GM18909 (cell line): ENCODE measurements at regions not wholly inside any gene's neighbourhood (a gene's known extent, or its start where the extent isn't known, plus 50 kb on each side); places are given as distances from the start of the nearest gene placed in this dataset.
"Not testable (repeated sequence)": the region's sequence is repeated elsewhere in the genome, so short reads cannot be mapped to it uniquely, and the experiment has no call there.

Experiments used
- ATAC-seq: cut with Tn5 transposase; IDR thresholded peaks from one replicate; pipeline ENCODE4 v1.9.1; 2021; ENCODE audit warnings: mild to moderate bottlenecking; ENCODE audit not compliant: unreplicated experiment, poor library complexity

DNA sequence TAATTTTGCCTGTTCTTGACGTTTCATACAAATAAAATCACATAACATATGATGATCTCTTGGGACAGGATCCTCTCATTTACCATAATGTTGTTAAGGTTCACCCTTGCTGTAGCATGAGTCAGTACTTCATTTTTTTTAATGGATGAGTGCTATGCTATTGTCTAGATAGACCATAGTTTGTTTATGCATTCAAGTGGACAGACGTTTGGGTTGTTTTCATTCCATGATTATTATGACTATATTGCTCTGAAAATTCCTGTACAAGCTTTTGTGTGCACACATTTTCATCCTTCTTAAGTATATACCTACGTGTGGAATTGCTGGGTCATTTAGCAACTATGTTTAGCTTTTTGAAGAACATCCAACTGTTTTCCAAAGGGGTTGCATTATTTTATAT, 325.6 kb upstream of the TMEM132C start:
- no peak for ATAC-seq

DNA sequence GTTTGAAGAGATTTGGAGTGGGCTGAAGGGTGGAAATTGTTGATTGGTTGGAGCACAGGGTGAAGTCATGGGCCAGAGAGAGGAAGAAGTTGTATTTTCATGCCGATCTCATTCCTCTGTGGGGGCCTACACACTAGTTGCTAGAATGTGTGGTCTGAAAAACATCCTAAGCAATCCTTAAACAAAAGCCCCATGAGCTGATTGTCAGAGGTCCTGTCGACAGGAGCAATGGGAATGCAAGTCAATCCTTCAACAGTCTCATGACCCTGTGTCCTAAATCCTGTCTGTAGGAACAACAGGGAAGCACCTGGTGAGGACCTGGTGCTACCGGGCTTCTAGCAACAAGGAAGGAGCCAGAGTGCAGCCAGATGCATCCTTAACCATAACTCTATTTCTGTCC, 324.0 kb upstream of the TMEM132C start:
- ATAC-seq, result no peak

DNA sequence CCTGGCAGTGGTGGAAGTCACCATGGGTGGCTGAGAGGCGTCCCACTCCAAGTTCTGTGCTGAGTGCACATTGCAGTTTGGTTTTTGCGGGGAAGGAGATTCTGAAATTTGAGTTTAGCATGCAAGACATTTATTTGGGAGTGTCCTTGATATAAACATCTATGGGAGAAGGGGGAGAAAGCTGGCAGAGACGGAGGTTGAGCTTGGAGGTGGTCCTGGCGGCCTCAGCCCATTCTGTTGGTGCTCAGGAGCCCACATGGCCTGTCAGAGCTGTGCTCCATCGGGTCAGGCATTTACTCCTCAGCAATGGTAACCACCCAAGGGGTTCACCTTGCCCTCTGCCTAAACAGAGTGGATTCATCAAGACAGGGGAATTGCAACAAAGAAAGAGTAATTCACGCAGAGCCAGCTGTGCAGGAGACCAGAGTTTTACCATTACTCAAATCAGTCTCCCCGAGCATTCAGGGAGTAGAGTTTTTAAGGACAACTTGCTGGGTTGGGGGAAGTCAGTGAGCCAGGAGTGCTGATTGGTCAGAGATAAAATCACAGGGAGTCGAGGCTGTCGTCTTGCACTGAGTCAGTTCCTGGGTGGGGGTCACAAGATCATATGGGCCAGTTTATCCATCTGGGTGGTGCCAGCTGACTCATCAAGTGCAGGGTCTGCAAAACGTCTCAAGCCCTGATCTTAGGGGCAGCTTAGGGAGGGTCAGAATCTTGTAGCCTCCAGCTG, 323.3 kb upstream of the TMEM132C start:
- ATAC-seq, result no peak

DNA sequence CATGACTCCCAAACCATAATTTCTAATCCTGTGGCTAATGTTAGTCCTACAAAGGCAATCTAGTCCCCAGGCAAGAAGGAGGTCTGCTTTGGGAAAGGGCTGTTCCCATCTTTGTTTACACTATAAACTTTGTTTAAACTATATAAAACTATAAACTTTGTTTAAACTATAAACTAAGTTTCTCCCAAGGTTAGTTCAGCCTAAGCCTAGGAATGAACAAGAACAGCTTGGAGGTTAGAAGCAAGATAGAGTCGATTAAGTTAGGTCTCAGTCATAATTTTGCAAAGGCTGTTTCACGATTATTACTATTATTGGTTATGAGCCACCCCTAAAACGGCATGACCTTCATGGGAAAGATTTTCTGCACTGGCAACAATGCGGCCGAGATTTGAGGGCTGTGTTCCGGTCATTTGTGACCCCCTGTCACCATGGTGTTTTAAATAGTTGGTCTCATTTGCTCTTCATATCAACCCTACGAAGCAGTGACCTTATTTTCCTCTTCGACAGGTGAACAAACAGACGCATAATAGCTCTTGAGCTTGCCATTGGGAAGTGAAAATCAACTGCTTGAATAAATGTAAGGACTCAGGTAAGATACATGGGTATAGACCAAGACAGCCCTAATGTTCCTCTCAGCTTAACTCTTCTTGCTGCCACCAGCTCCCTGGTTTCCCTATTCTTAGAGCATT, 322.6 kb upstream of the TMEM132C start:
- ATAC-seq, result no peak

DNA sequence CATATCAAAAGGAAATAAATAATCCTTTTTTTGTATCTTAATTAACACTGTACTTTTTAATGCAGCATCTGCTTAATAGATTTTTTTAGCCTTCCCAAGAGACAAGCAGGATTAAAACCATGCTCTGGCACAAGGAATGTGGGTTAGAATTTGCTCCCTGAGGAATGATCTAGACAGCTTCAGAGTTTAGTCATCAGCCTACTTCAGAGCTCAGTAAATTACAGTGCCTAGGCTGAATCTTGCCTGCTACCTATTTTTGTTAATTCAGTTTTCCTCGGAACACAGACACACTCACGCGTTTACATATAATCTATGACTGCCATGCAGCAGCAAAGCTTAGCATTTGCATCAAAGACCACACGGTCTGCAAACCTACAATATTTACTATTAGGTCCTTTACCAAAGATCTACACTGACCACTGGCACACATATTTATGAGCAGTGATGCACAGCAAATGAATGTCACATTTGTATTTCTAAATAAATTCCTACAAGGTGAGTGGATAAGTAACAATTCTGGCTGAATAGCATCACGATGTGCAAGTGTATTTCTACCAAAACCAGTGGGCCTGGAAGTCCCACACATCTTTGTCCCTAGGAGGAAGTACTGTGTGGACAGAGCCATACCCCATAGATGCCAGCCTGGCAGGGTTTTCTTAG, 309.8 kb upstream of the TMEM132C start:
- no peak for ATAC-seq

DNA sequence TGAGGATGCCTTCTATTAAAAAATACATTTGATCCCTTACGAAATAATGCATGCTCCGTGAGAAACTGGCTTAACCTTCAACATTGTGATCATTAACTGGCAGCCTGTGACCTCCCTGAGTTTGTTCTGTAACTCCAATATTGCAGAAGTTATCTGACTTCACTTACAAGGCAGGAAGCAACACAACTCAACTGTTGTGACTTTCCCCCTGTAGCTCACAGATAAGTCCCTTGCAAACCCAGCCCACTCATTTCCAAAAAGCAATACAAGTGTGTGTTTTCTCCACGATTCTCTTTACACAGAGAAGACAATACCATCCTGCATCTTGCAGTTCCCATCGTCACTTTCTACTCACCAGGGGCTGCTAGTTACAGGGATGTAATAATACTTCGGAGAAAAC, 304.7 kb upstream of the TMEM132C start:
- no peak for ATAC-seq

DNA sequence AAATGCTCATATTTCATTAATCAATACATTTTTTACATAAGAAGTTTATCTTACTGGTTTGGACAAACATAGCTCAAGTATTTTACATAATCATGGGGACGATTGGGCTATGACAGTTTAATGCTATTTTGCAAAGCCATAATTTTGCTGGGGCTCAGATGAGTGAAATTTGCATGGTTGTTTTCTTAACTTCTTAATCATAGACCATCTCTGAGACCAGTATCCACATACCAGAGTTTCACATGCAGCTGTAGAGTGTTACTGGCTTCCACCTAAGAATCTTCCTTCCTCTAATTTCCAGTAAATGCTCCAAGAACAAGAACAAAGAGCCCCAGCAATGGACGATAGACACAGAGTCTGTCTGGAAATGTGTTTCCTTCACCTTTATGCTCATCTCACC, 303.0 kb upstream of the TMEM132C start:
- no peak for ATAC-seq

DNA sequence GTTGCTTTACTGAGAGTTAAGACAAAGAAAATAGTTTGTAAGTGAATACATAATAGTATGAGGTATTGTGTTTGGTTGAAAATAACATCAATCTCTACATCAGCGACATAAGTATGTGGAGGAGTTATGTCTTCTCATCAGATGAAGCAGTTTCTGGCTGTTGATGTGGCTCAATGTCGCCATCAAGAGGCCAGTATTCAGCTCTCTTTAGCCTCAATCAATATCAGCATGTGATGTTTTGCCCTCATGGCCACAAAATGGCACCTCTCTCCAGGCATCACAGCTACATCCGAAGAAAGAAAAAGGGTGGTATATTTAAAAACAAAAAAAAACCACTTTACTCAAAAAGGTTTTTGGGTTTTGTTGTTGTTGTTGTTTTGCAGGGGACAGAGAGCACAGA, 302.3 kb upstream of the TMEM132C start:
- no peak for ATAC-seq

DNA sequence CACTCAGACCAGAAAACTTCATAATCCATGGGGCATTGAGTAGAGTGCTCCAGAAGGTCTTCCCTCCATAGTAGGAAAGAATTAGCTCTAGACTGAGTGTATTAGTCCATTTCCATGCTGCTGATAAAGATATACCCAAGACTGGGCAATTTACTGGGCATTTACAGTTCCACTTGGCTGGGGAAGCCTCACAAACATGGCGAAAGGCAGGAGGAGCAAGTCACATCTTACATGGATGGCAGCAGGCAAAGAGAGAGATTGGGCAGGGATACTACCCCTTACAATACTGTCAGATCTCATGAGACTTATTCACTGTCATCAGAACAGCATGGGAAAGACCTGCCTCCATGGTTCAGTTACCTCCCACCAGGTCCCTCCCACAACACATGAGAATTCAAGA, 300.6 kb upstream of the TMEM132C start:
- ATAC-seq, result no peak

DNA sequence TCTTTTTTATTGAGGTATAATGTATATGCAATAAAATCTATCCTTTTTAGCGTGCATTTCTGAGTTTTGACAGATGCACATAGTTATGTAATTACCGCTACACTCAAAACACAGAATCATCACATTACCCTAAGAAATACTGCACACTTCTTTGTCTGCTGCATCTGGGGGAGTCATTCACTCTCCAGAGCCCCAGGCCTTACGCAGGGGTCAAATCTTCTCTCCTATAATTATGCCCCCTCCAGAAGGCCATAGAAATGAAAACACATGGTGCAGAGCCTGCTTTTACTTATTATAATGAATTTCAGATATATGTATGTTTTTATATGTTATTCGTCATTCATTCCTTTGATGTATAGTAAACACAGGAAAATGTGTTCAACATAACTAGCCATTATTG, 296.5 kb upstream of the TMEM132C start:
- ATAC-seq, result no peak

DNA sequence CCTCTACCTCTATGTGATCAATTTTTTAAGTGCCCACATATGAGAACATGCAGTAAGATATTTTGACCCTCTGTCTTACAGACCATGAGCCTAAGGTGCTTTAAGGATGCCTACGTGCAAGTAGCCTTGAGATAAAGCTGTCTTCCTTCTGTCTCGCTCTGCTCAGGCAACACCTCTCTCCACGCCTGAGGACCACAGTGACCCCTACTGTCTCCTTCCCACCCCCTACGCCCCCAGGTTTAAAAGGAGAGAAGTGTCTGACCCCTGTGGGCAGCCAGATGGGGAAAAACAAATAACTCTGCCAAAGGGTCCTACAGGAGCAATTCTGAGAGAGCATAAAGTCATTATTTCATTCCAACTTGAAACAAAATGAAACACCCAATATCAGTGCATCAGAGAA, 286.4 kb upstream of the TMEM132C start:
- ATAC-seq, result no peak

DNA sequence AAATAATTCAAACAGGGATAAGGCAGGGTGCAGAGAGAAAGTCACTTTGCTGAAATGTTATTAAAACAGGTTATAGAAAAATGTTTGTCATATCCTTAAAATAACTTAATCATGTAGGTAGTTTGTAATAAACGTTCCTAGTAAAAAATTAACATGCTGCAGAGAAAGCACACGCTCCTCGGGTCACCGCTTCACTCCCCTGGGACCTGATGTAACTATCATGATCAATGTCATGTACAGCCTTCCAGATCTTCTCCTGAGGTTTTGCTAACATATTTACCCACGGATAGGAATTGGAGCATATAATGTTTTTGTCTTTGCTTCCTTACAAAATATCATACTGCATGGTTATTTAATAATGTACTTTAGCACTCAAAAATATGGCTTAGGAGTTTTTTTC, 285.1 kb upstream of the TMEM132C start:
- no peak for ATAC-seq

DNA sequence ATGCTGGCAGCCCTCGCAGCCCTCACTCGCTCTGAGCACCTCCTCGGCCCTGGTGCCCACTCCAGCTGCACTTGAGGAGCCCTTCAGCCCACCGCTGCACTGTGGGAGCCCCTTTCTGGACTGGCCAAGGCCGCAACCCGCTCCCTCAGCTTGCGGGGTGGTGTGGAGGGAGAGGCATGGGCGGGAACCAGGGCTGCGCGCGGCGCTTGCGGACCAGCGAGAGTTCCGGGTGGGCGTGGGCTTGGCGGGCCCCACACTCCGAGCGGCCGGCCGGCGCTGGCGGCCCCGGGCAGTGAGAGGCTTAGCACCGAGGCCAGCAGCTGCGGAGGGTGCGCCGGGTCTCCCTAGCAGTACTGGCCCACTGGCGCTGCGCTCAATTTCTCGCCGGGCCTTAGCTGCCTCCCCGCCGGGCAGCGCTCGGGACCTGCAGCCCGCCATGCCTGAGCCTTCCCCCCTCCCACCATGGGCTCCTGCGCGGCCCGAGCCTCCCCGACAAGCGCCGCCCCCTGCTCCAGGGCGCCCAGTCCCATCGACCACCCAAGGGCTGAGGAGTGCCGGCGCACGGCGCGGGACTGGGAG, 283.7 kb upstream of the TMEM132C start:
- ATAC-seq, result not testable (repeated sequence)

DNA sequence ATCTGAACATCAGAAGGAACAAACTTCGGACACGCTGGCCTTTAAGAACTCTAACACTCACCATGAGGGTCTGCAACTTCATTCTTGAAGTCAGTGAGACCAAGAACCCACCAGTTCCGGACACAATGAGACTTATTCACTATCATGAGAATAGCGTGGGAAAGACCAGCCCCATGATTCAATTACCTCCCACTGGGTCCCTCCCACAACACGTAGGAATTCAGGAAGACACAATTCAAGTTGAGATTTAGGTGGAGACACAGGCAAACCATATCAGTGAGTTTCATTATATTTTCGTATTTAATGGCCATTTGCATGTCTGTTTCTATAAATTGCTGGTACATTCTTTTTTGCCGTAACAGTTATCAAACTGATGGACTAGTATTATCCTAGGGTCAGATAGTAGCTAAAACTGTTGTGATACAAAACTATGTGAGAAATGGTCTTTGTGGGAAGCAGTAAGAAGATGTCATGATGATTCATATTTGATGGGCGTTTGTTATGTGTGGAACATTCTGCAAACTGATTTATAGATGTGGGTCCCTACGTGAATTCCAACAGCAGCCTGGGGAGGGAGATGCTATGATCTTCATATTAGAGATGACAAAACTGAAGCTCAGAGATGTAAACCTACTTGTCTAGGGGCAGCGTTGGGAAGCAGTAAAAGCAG, 282.4 kb upstream of the TMEM132C start:
- no peak for ATAC-seq

DNA sequence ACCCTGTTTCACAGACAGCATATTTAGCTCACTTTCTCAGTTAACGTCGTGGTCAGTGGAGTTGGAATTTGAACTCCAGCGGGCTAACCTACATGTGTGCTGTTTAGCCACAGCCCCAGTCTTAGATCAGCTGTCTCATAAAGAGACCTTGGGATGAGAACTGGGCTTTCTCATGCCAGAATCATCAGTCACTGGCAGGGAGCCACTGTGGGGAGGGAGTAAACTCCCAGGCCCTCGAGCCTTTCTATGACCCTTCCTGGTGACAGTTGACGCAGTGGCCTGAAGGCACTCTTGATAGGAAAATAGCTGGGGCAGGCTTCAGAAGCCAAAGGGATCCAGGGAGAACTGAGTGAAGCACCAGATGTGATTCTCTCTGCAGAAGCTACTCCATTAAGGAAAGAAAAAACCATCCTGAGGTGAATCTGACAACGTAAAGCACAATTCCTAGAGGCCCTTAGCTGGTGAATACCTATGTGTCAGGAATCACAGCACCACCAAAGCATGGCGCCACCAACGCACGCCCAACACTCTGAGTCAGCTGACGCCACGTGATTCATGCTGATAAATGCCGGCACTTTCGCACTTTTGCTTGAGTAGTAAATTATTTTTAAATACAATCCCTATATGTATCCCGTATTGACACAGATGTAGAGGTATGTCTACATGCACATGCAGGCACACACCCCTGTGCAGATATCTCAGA, 279.6 kb upstream of the TMEM132C start:
- no peak for ATAC-seq

DNA sequence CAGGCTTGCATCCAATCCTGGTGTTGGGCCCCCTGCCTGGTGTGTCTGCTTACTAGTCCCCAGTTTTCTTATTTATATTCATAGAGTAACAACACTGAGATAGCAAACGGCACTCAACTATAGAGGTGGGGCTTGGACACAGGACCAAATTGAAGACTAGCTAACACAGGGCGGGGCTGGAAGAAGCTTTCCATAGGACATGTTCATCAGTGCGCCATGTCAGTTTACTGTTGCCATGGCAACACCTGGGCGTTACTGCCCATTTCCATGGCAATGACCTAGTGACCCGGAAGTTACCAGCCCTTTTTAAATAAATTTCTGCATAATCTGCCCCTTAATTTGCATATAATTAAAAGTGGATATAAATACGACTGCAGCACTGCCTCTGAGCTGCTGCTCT, 275.5 kb upstream of the TMEM132C start:
- no peak for ATAC-seq

DNA sequence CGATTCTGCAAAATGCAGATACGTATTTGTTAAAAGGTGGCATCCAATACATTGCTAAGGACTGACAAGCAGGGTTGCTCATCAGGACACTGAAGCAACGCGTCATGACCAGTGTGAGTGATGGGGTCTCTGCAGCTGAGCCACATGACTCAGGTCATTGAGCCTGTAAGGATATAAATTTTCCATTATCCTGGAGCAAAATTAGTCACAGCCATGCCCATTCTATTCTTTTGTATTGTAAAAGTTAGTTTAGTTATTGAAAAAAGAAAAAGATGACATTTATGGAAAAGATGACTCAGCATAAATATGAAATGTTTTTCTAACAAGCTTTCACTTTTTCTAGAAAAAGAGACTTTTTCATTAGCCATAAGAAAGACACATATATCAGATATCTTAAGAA, 268.0 kb upstream of the TMEM132C start:
- ATAC-seq, result no peak

DNA sequence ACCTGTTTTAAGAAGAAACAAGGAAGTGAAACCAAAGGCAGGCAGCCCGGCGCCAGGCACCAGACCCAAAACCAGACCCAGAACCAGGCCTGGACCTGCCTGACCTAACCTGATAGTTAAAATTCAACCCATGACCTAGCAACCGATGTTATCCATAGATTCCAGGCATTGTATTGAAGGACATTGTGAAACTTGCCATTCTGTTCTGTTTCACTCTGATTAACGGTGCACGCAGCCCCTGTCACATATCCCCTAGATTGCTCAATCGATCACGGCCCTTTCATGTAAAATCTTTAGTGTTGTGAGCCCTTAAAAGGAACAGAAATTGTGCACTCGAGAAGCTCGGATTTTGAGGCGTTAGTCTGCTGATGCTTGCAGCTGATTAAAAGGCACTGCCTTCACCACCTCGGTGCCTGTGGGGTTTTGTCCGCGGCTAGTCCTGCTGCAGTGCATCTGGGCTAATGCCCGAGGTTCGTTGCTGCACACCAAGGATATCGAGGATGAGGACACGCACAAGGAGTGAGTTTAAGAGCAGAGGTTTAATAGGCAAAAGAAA, 262.5 kb upstream of the TMEM132C start:
- ATAC-seq, result no peak

DNA sequence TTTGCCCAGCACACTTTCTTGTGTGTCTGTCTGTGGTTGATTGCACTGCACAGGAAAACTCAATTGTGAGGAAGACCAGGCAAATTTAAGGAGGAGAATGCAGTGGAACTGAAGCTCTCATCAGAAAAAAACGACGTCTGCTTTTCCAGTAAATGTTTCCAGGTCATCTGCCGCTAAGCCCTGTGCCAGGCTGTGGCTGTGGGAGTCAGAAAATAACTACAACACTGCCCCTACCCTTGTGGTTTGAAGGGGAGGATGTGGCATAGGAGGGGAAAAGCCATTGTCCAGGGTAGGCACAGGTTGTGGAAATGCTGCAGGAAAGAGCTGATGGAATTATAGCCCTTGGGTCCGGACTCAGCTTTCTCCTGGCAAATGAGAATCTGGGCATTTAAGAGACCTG, 259.7 kb upstream of the TMEM132C start:
- ATAC-seq, result no peak

DNA sequence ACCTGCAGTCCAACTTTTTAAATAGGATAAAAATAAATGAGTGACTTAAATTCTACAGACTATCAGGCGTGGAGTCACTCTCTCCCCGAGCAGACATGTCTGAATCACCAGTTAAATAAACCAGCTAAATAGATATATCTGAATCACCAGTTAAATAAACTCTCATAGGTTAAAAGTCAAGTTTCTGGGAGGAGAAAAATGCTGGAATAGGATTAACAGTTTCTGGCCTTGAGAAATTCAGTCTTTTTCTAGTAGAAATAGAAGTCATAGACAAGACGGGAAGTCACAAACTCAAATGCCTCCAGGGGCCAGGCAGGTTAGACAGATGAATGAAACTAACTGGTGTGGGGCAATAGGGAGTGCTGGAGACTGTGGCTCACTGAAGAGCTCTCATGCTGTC, 258.6 kb upstream of the TMEM132C start:
- no peak for ATAC-seq
